K562 (cell line): ENCODE measurements at regions not wholly inside any gene's neighbourhood (a gene's known extent, or its start where the extent isn't known, plus 50 kb on each side); places are given as distances from the start of the nearest gene placed in this dataset.

Experiments used
- ATAC-seq: fragments of 200-7000 bp; cut with Tn5 transposase; 3 replicates; pipeline ENCODE4 v1.9.1; 2020; ENCODE audit warnings: moderate library complexity
- BruUV-seq: library from RNA; stranded (reverse); fragments of 400-500 nt; replicated peaks from 2 replicates; lab custom pipeline; 2021; lab: Mats Ljungman, UMichigan
- CTCF ChIA-PET: fragments of 300-600 bp; formaldehyde crosslinking; extraction: SDS; loops from one replicate; lab custom pipeline; 2021; ENCODE audit warnings: low intra/inter-chr PET ratio; lab: Yijun Ruan, JAX
- POLR2A ChIA-PET: fragments of 300-600, 350-650 bp; sonication (Branson Sonifier 250); formaldehyde crosslinking; extraction: SDS; loops from one replicate; lab custom pipeline; 2021; ENCODE audit warnings: antibody characterized with exemption, inconsistent platforms; lab: Yijun Ruan, JAX
- DNase-seq, 4 experiments: peaks; one replicate each; pipeline versions ENCODE4 v3.0.0 to v3.0.0-alpha.2; 2011 to 2018; ENCODE audit warnings: low spot score in 3 of 4, mixed read lengths in 3 of 4; ENCODE audit errors: extremely low read depth in 1 of 4
- FAIRE-seq: peaks from 2 replicates; lab custom pipeline; 2011; peaks lifted over from hg19 to GRCh38; lab: Jason Lieb, UNC
- H2AFZ ChIP-seq: 2 replicates; pipeline ENCODE4 v1.6.0; 2011; ENCODE audit warnings: low read depth, low read length, control low read depth, inconsistent platforms
- H3K27ac ChIP-seq: fragments of 200-600 bp; 3 replicates; pipeline ENCODE4 v1.8.0; 2011; ENCODE audit warnings: low read depth, mild to moderate bottlenecking, control low read depth, inconsistent platforms, low read length, moderate library complexity, mixed read lengths; ENCODE audit errors: extremely low read depth
- H3K27me3 ChIP-seq, 2 experiments: fragments of 300-600 bp in 1 of 2; 2 replicates in 1 of 2; 3 replicates in 1 of 2; pipeline versions ENCODE4 v1.6.0 to v1.8.0; 2011; ENCODE audit warnings: inconsistent platforms in 2 of 2, low read length in 2 of 2, mild to moderate bottlenecking in 1 of 2, mixed read lengths in 1 of 2, moderate library complexity in 1 of 2; ENCODE audit not compliant: control insufficient read depth in 2 of 2, insufficient read depth in 2 of 2
- H3K36me3 ChIP-seq: fragments of 300-600 bp; 3 replicates; pipeline ENCODE4 v1.8.0; 2011; ENCODE audit warnings: mild to moderate bottlenecking, low read length, inconsistent platforms; ENCODE audit not compliant: control insufficient read depth, insufficient read depth
- H3K4me1 ChIP-seq, 2 experiments: fragments of 200-600 bp in 1 of 2; replicated peaks in 1 of 2; 2 replicates in 1 of 2; 3 replicates in 1 of 2; pipeline versions ENCODE4 v1.5.1 to v1.8.0; 2011; ENCODE audit warnings: inconsistent platforms in 2 of 2, low read length in 2 of 2, mild to moderate bottlenecking in 1 of 2, mixed read lengths in 1 of 2, moderate library complexity in 1 of 2; ENCODE audit not compliant: control insufficient read depth in 2 of 2, insufficient read depth in 2 of 2
- H3K4me2 ChIP-seq: 2 replicates; pipeline ENCODE4 v1.6.1; 2011; ENCODE audit warnings: low read length, control low read depth, inconsistent platforms, mixed read lengths; ENCODE audit not compliant: insufficient read depth
- H3K4me3 ChIP-seq: fragments of 200-600 bp; sonication (generic), shearing (Covaris generic); 2 replicates; pipeline ENCODE4 v1.5.1; 2016; ENCODE audit warnings: control low read depth, inconsistent platforms
- H3K79me2 ChIP-seq: fragments of 200-600 bp; 3 replicates; pipeline ENCODE4 v1.8.0; 2011; ENCODE audit warnings: low read length, inconsistent platforms; ENCODE audit not compliant: control insufficient read depth, insufficient read depth
- H3K9ac ChIP-seq, 2 experiments: 2 replicates each; pipeline versions ENCODE4 v1.6.0 to v1.6.1; 2011; ENCODE audit warnings: low read depth in 2 of 2, low read length in 2 of 2, control low read depth in 1 of 2, inconsistent platforms in 1 of 2, mild to moderate bottlenecking in 1 of 2, mixed read lengths in 1 of 2; ENCODE audit not compliant: insufficient read depth in 1 of 2
- H3K9me1 ChIP-seq: one replicate; pipeline ENCODE4 v1.6.0; 2011; ENCODE audit warnings: inconsistent platforms, mild to moderate bottlenecking, low read length, moderate library complexity; ENCODE audit not compliant: control insufficient read depth, insufficient read depth
- H3K9me3 ChIP-seq: replicated peaks from 2 replicates; pipeline ENCODE4 v1.5.1; 2011; ENCODE audit warnings: low read depth, low read length, inconsistent platforms; ENCODE audit not compliant: control insufficient read depth, insufficient read depth
- H4K20me1 ChIP-seq: replicated peaks from 2 replicates; pipeline ENCODE4 v1.6.1; 2011; ENCODE audit warnings: low read length, inconsistent platforms, mixed read lengths; ENCODE audit not compliant: control insufficient read depth, insufficient read depth
- CCAR2 ChIP-seq: fragments of 200-400 bp; formaldehyde crosslinking; IDR thresholded peaks from 2 replicates; pipeline ENCODE4 v1.6.1; 2017; ENCODE audit warnings: mild to moderate bottlenecking, low read depth, low read length
- CREBBP ChIP-seq: IDR thresholded peaks from one replicate; pipeline ENCODE4 v1.6.1; 2012; ENCODE audit warnings: low read depth, mild to moderate bottlenecking, control low read depth, inconsistent platforms, low read length
- CSDE1 ChIP-seq, 2 experiments: fragments of 450-650 bp; IDR thresholded peaks; 2 replicates each; pipeline ENCODE4 v1.6.1; 2016; ENCODE audit warnings: mild to moderate bottlenecking in 1 of 2
- DNMT1 ChIP-seq: fragments of 450-650 bp; IDR thresholded peaks from 2 replicates; pipeline ENCODE4 v1.6.1; 2016; ENCODE audit warnings: antibody characterized with exemption, mild to moderate bottlenecking
- DPF2 ChIP-seq: fragments of 450-650 bp; IDR thresholded peaks from 2 replicates; pipeline ENCODE4 v1.6.1; 2016
- ELF1 ChIP-seq: fragments of 200-800 bp; sonication (Bioruptor generic); IDR thresholded peaks from 2 replicates; pipeline ENCODE4 v1.6.1; 2016; ENCODE audit warnings: missing genetic modification characterization, missing compliant biosample characterization
- ELF4 ChIP-seq: fragments of 450-650 bp; formaldehyde crosslinking; IDR thresholded peaks from 2 replicates; pipeline ENCODE4 v1.4.0; 2022; ENCODE audit warnings: missing genetic modification characterization
- ETV1 ChIP-seq: fragments of 450-650 bp; conservative IDR thresholded peaks from 2 replicates; pipeline ENCODE4 v1.6.1; 2016; ENCODE audit warnings: missing genetic modification characterization, control low read depth, low read depth, missing compliant biosample characterization
- MBD2 ChIP-seq: sonication (generic); IDR thresholded peaks from 2 replicates; pipeline ENCODE4 v1.6.1; 2016; ENCODE audit warnings: low read depth, borderline replicate concordance
- NFATC3 ChIP-seq: fragments of 450-650 bp; IDR thresholded peaks from 2 replicates; pipeline ENCODE4 v1.6.1; 2017; ENCODE audit warnings: mild to moderate bottlenecking
- NFRKB ChIP-seq: fragments of 450-650 bp; IDR thresholded peaks from 2 replicates; pipeline ENCODE4 v1.6.1; 2016; ENCODE audit warnings: low read depth
- NR1H2 ChIP-seq: sonication (generic); formaldehyde crosslinking; IDR thresholded peaks from 2 replicates; pipeline ENCODE4 v1.4.0; 2020; ENCODE audit warnings: mild to moderate bottlenecking, missing genetic modification reagents
- PHB ChIP-seq: fragments of 250-450 bp; sonication (Bioruptor Pico); IDR thresholded peaks from 2 replicates; pipeline ENCODE4 v1.5.0; 2021
- RFX1 ChIP-seq: fragments of 450-650 bp; IDR thresholded peaks from 2 replicates; pipeline ENCODE4 v1.6.1; 2016; ENCODE audit warnings: mild to moderate bottlenecking, moderate library complexity
- SMAD4 ChIP-seq: fragments of 250-450 bp; sonication (Bioruptor Pico); conservative IDR thresholded peaks from 2 replicates; pipeline ENCODE4 v1.8.0; 2021; ENCODE audit warnings: inconsistent platforms, mild to moderate bottlenecking, moderate library complexity
- SMARCE1 ChIP-seq: fragments of 450-650 bp; IDR thresholded peaks from 2 replicates; pipeline ENCODE4 v1.7.1; 2016; ENCODE audit warnings: mild to moderate bottlenecking
- THRB ChIP-seq: fragments of 450-650 bp; formaldehyde crosslinking; conservative IDR thresholded peaks from 2 replicates; pipeline ENCODE4 v1.4.0; 2022; ENCODE audit warnings: mild to moderate bottlenecking, missing genetic modification characterization
- ZNF41 ChIP-seq: fragments of 250-450 bp; sonication (Bioruptor Pico); conservative IDR thresholded peaks from 2 replicates; pipeline ENCODE4 v1.4.0; 2020; ENCODE audit warnings: mild to moderate bottlenecking
- ZNF518B ChIP-seq: fragments of 250-450 bp; sonication (Bioruptor Pico); IDR thresholded peaks from 2 replicates; pipeline ENCODE4 v1.5.0; 2021; ENCODE audit warnings: mild to moderate bottlenecking, moderate library complexity
- in situ Hi-C: fragments of 300-500 bp; cut with MboI; formaldehyde crosslinking; loops from 4 replicates; pipeline ENCODE4 v1.15.0; 2018; ENCODE audit warnings: inconsistent platforms, mixed read lengths
- intact Hi-C: fragments of 100-400 bp; cut with micrococcal nuclease; formaldehyde crosslinking; loops from 2 replicates; pipeline ENCODE4 v1.14.2; 2022

GRCh38 chr10:55233505-55233904 is 432.5 kb upstream of the PCDH15 start:
- Histone ChIP-seq H3K27ac (no peak overlapping the region), H3K4me2 (no peak overlapping the region), H3K4me1 (no peaks in the 10 kb centered on the region), H3K36me3 (no peaks in the 10 kb centered on the region), H3K27me3 (no peaks in the 10 kb centered on the region)
- intact Hi-C loops = no loop called here
- FAIRE-seq = no peak
- CTCF ChIA-PET = no interaction called here
- BruUV-seq = no TSS peak
- no peak for TF ChIP-seq THRB
- TF ChIP-seq CSDE1 (IDR thresholded peaks at IDR 0.05) = no peak
- TF ChIP-seq NFRKB = no peak
- TF ChIP-seq CCAR2 = no peak
- TF ChIP-seq DNMT1 = no peak
- no peak for TF ChIP-seq ELF1 (tag)
- no peak for TF ChIP-seq ETV1 (tag)
- TF ChIP-seq ZNF518B (CRISPR knock-in tag) = no peak
- TF ChIP-seq DPF2 = no peak
- no peak for TF ChIP-seq SMARCE1
- no peak for TF ChIP-seq MBD2
- no peak for TF ChIP-seq CREBBP
- TF ChIP-seq ZNF41 = no peak
- no peak for TF ChIP-seq NR1H2
- no peak for TF ChIP-seq SMAD4 (CRISPR knock-in tag)
- no peak for TF ChIP-seq PHB
- no peak for TF ChIP-seq NFATC3
- no peak for TF ChIP-seq ELF4 (CRISPR knock-in tag)
- TF ChIP-seq RFX1 = no peak
- TF ChIP-seq, all 486 proteins: peak for 0
- DNase-seq = no peak
- POLR2A ChIA-PET = no interaction called here
- Histone ChIP-seq H4K20me1 (no peaks in the 10 kb centered on the region), H3K9ac (no peak overlapping the region), H3K79me2 (no peaks in the 10 kb centered on the region), H2AFZ (no peak overlapping the region), H3K4me3 (no peak overlapping the region), H3K9me3 (no peaks in the 10 kb centered on the region; the same call in 1 of the 2 replicates), H3K9me1 (no peaks in the 10 kb centered on the region)
- in situ Hi-C loops = no loop called here
- ATAC-seq = no peak
